ENCODE measurements at regions not wholly inside any gene's neighbourhood (a gene's known extent, or its start where the extent isn't known, plus 50 kb on each side); places are given as distances from the start of the nearest gene placed in this dataset.

DNA sequence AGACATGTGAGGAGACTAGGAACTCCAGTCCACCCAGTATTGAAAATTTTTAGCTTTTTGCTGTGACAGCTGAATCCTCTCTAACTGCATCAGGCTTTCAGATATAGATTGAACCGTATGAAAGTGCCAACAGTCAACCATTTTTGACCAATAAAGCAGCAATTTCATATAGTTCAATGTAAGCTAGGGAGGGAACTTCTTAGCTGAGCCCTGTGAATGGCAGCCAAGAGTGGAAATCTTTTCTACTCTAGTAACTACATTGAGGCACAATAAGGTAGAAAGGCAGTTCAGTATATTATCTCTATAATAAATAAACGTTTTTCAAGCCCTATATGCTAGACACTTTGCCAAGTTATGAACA is 96.3 kb upstream of the TANK start:
- H3K9me2 ChIP-seq (replicated peaks; ENCODE audit: low read depth, low read length) = no peaks in the 10 kb centered on the region
- no peak overlapping the region for H3K4me3 ChIP-seq (ENCODE audit: low read length, poor library complexity, severe bottlenecking)
- no peaks in the 10 kb centered on the region; the same call in 1 of the 2 replicates for H3F3A ChIP-seq (ENCODE audit: low read depth)
- H3K9ac ChIP-seq (ENCODE audit: low read depth, low read length, poor library complexity, severe bottlenecking) = peak overlapping the region; percentile 6
- H3K9me3 ChIP-seq (ENCODE audit: insufficient read depth, low read depth, low read length) = no peaks in the 10 kb centered on the region
- H3K4me1 ChIP-seq (ENCODE audit: insufficient read depth, low read length, poor library complexity, severe bottlenecking) = peaks cover 13% of the 10 kb centered on the region
- H2AFZ ChIP-seq (ENCODE audit: low read length) = peak overlapping the region; percentile 81
- H3K36me3 ChIP-seq (ENCODE audit: insufficient read depth, low read length) = no peaks in the 10 kb centered on the region
- H3K4me2 ChIP-seq (ENCODE audit: low read depth, low read length, poor library complexity, severe bottlenecking) = peak overlapping the region; percentile 18
- TF ChIP-seq, protein P1, sequence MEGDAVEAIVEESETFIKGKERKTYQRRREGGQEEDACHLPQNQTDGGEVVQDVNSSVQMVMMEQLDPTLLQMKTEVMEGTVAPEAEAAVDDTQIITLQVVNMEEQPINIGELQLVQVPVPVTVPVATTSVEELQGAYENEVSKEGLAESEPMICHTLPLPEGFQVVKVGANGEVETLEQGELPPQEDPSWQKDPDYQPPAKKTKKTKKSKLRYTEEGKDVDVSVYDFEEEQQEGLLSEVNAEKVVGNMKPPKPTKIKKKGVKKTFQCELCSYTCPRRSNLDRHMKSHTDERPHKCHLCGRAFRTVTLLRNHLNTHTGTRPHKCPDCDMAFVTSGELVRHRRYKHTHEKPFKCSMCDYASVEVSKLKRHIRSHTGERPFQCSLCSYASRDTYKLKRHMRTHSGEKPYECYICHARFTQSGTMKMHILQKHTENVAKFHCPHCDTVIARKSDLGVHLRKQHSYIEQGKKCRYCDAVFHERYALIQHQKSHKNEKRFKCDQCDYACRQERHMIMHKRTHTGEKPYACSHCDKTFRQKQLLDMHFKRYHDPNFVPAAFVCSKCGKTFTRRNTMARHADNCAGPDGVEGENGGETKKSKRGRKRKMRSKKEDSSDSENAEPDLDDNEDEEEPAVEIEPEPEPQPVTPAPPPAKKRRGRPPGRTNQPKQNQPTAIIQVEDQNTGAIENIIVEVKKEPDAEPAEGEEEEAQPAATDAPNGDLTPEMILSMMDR (conservative IDR thresholded peaks at IDR 0.05; ENCODE audit: low read length) = no peak
- TF ChIP-seq EZH2phosphoT487 (IDR thresholded peaks at IDR 0.05; ENCODE audit: borderline replicate concordance) = no peak
- no peaks in the 10 kb centered on the region for H3K27me3 ChIP-seq (ENCODE audit: insufficient read depth, low read length, poor library complexity, severe bottlenecking)
- H3K79me2 ChIP-seq (ENCODE audit: insufficient read depth, low read length) = no peaks in the 10 kb centered on the region
- no peaks in the 10 kb centered on the region for H4K20me1 ChIP-seq (ENCODE audit: insufficient read depth, low read length, poor library complexity, severe bottlenecking)

DNA sequence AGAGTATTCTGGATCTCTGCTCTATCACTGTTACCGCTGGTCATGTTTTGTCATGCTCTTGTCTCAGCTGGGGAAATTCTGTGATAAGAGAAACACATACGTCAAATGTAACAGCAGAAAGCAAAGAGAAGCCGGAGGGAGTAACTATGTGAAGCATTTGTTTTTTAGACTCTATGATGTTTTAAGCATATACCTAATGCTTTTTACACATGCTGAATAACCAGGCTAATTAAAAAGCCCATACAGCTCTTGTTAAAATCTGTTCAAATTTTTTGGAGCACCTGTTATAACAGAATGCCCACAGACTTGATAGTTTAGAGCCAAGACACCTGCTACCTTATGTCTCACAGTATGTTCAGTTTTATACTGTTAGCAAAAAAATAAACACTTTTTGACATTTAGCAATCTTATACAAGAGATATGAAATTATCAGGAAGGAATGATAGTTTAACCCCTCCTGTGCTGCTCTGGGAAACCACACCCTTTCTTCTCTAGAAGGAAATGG is 92.3 kb upstream of the TANK start:
- no peaks in the 10 kb centered on the region; the same call in 1 of the 2 replicates for H3F3A ChIP-seq (ENCODE audit: low read depth)
- no peaks in the 10 kb centered on the region for H3K36me3 ChIP-seq (ENCODE audit: insufficient read depth, low read length)
- H2AFZ ChIP-seq (ENCODE audit: low read length) = peak overlapping the region; percentile 54; the same call in 1 of the 2 replicates
- no peaks in the 10 kb centered on the region for H3K9me2 ChIP-seq (replicated peaks; ENCODE audit: low read depth, low read length)
- TF ChIP-seq EZH2phosphoT487 (IDR thresholded peaks at IDR 0.05; ENCODE audit: borderline replicate concordance) = no peak
- TF ChIP-seq, protein P1 (conservative IDR thresholded peaks at IDR 0.05; ENCODE audit: low read length) = no peak
- H3K79me2 ChIP-seq (ENCODE audit: insufficient read depth, low read length) = no peaks in the 10 kb centered on the region
- no peak overlapping the region for H3K4me2 ChIP-seq (ENCODE audit: low read depth, low read length, poor library complexity, severe bottlenecking)
- no peaks in the 10 kb centered on the region for H3K27me3 ChIP-seq (ENCODE audit: insufficient read depth, low read length, poor library complexity, severe bottlenecking)
- H3K9me3 ChIP-seq (ENCODE audit: insufficient read depth, low read depth, low read length) = no peaks in the 10 kb centered on the region
- no peak overlapping the region for H3K4me3 ChIP-seq (ENCODE audit: low read length, poor library complexity, severe bottlenecking)
- peaks cover 13% of the 10 kb centered on the region for H3K4me1 ChIP-seq (ENCODE audit: insufficient read depth, low read length, poor library complexity, severe bottlenecking)
- H3K9ac ChIP-seq (ENCODE audit: low read depth, low read length, poor library complexity, severe bottlenecking) = no peak overlapping the region
- no peaks in the 10 kb centered on the region for H4K20me1 ChIP-seq (ENCODE audit: insufficient read depth, low read length, poor library complexity, severe bottlenecking)

DNA sequence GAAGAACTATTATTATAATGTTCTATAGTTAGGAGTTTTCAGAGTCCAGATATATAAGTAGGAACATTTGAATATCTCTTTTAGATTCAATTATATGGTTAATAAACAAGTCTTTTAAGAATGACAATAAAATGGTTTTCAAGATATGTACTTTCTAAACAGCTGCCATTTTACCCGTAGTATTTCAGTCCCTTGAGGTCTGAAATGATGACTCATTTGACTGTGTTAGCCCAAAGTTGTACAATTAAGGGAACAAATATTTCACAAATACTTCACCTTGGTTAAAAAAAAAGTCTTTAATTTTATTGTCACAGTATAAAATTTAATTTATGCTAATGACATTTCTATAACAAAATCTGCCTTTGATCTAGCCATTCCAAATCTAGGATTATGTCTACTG is 91.6 kb upstream of the TANK start:
- Histone ChIP-seq H3K9ac (ENCODE audit: low read depth, low read length, poor library complexity, severe bottlenecking) (no peak overlapping the region), H3K4me2 (ENCODE audit: low read depth, low read length, poor library complexity, severe bottlenecking) (no peak overlapping the region), H3K9me3 (ENCODE audit: insufficient read depth, low read depth, low read length) (no peaks in the 10 kb centered on the region), H3K4me3 (ENCODE audit: low read length, poor library complexity, severe bottlenecking) (no peak overlapping the region), H3K36me3 (ENCODE audit: insufficient read depth, low read length) (no peaks in the 10 kb centered on the region), H2AFZ (ENCODE audit: low read length) (peak overlapping the region; percentile 54; the same call in 1 of the 2 replicates), H3F3A (ENCODE audit: low read depth) (no peaks in the 10 kb centered on the region; the same call in 1 of the 2 replicates), H3K4me1 (ENCODE audit: insufficient read depth, low read length, poor library complexity, severe bottlenecking) (peaks cover 8% of the 10 kb centered on the region), H3K9me2 (replicated peaks; ENCODE audit: low read depth, low read length) (no peaks in the 10 kb centered on the region), H3K79me2 (ENCODE audit: insufficient read depth, low read length) (no peaks in the 10 kb centered on the region), H4K20me1 (ENCODE audit: insufficient read depth, low read length, poor library complexity, severe bottlenecking) (no peaks in the 10 kb centered on the region), H3K27me3 (ENCODE audit: insufficient read depth, low read length, poor library complexity, severe bottlenecking) (no peaks in the 10 kb centered on the region)
- TF ChIP-seq, protein P1 (conservative IDR thresholded peaks at IDR 0.05; ENCODE audit: low read length) = no peak
- no peak for TF ChIP-seq EZH2phosphoT487 (IDR thresholded peaks at IDR 0.05; ENCODE audit: borderline replicate concordance)

Measured in Loucy (cell line).